HEK293T (cell line): ENCODE measurements at regions not wholly inside any gene's neighbourhood (a gene's known extent, or its start where the extent isn't known, plus 50 kb on each side); places are given as distances from the start of the nearest gene placed in this dataset.

Experiments used
- CTCF ChIA-PET: fragments of 350-600 bp; formaldehyde crosslinking; extraction: SDS; loops from one replicate; lab custom pipeline; 2021; ENCODE audit warnings: antibody characterized with exemption, inconsistent platforms; lab: Yijun Ruan, JAX
- POLR2A ChIA-PET: fragments of 350-600 bp; formaldehyde crosslinking; extraction: SDS; loops from one replicate; lab custom pipeline; 2020; ENCODE audit warnings: antibody characterized with exemption, inconsistent platforms; lab: Yijun Ruan, JAX
- DNase-seq: peaks from one replicate; pipeline ENCODE4 v3.0.0; 2012; ENCODE audit warnings: mixed read lengths; ENCODE audit errors: extremely low spot score
- ARNT ChIP-seq: fragments of 450-650 bp; IDR thresholded peaks from 2 replicates; pipeline ENCODE4 v1.6.1; 2017; ENCODE audit warnings: mild to moderate bottlenecking
- BHLHE40 ChIP-seq: fragments of 450-650 bp; IDR thresholded peaks from 2 replicates; pipeline ENCODE4 v1.6.1; 2016; ENCODE audit warnings: mild to moderate bottlenecking, moderate library complexity, borderline replicate concordance
- CTBP1 ChIP-seq: fragments of 450-650 bp; IDR thresholded peaks from 2 replicates; pipeline ENCODE4 v1.6.1; 2016; ENCODE audit warnings: borderline replicate concordance
- ELF4 ChIP-seq: fragments of 450-650 bp; IDR thresholded peaks from 2 replicates; pipeline ENCODE4 v1.6.1; 2017; ENCODE audit warnings: antibody characterized with exemption
- FOXA1 ChIP-seq: fragments of 450-650 bp; IDR thresholded peaks from 2 replicates; pipeline ENCODE4 v1.6.1; 2016; ENCODE audit warnings: mild to moderate bottlenecking
- FOXK2 ChIP-seq: fragments of 450-650 bp; IDR thresholded peaks from 2 replicates; pipeline ENCODE4 v1.6.1; 2016; ENCODE audit warnings: mild to moderate bottlenecking
- FOXM1 ChIP-seq: fragments of 450-650 bp; IDR thresholded peaks from 2 replicates; pipeline ENCODE4 v1.6.1; 2017; ENCODE audit warnings: mild to moderate bottlenecking, borderline replicate concordance
- HDGF ChIP-seq: fragments of 450-650 bp; IDR thresholded peaks from 2 replicates; pipeline ENCODE4 v1.6.1; 2017; ENCODE audit warnings: antibody characterized with exemption, borderline replicate concordance
- L3MBTL2 ChIP-seq: fragments of 450-650 bp; conservative IDR thresholded peaks from 2 replicates; pipeline ENCODE4 v1.6.1; 2016; ENCODE audit warnings: mild to moderate bottlenecking
- LEF1 ChIP-seq: fragments of 450-650 bp; IDR thresholded peaks from 2 replicates; pipeline ENCODE4 v1.6.1; 2017; ENCODE audit warnings: mild to moderate bottlenecking, borderline replicate concordance
- NFRKB ChIP-seq: fragments of 450-650 bp; IDR thresholded peaks from 2 replicates; pipeline ENCODE4 v1.6.1; 2016; ENCODE audit warnings: mild to moderate bottlenecking, moderate library complexity
- PKNOX1 ChIP-seq: fragments of 450-650 bp; IDR thresholded peaks from 2 replicates; pipeline ENCODE4 v1.6.1; 2016
- SP1 ChIP-seq: fragments of 450-650 bp; IDR thresholded peaks from 2 replicates; pipeline ENCODE4 v1.6.1; 2017
- SUZ12 ChIP-seq: fragments of 450-650 bp; IDR thresholded peaks from 2 replicates; pipeline ENCODE4 v1.6.1; 2016; ENCODE audit warnings: mild to moderate bottlenecking
- TARDBP ChIP-seq: fragments of 450-650 bp; IDR thresholded peaks from 2 replicates; pipeline ENCODE4 v1.6.1; 2016
- ZNF384 ChIP-seq: fragments of 450-650 bp; IDR thresholded peaks from 2 replicates; pipeline ENCODE4 v1.6.1; 2016

GRCh38 chr17:71495420-71495819 lies 625.4 kb upstream of the SOX9 start:
- no peak for DNase-seq
- TF ChIP-seq ARNT (no peak), TARDBP (no peak)
- CTCF ChIA-PET, result no interaction called here
- POLR2A ChIA-PET, result no interaction called here

GRCh38 chr17:71496552-71496951 lies 624.3 kb upstream of the SOX9 start:
- no peak for DNase-seq
- POLR2A ChIA-PET, result interaction anchor here (0.6 kb wide), 1 partner anchor 625 kb away, joined by 3 read pairs; no protein-coding TSS in a partner anchor
- TF ChIP-seq LEF1 (no peak), BHLHE40 (no peak), NFRKB (no peak), TARDBP (no peak), SP1 (no peak), FOXK2 (no peak), HDGF (no peak), SUZ12 (no peak), L3MBTL2 (no peak), ARNT (no peak), FOXM1 (no peak)
- CTCF ChIA-PET, result no interaction called here

DNA sequence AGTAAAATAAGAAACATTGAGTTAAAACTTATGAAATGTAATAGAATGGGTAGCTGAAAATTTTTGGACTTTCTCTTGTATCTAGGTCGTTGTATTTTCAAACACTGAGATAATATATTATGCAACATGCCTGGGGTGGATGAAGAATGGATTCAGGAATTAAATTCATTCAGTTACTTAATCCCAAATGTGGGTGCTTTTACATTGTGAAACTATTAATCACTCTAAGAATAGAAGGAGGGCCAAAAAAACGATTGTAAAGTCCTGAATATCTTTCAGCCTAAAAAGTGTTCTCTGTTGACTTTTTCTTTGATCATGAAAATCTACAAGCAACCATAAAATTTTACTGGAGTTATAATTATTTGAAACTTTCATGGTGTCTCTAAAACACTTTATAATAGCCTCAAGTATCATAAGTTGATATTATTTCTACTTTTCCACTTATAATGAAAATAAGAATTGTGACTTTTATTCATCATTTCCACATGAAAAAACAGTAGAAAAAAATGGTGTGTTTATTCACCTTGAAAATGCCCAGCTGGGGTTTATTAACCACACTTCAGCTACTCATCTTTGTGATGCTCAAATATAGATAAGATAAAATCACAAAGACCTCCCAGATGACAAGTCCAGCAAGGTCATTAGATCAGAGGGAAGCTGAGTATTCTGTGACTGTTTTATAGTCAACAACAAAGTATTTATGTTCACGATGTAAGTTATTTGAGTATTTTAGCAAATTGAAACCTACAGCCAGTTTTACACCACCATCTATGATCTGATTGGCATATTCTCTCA lies 619.9 kb upstream of the SOX9 start:
- ChIA-PET CTCF (no interaction called here), POLR2A (no interaction called here)
- DNase-seq, result no peak
- TF ChIP-seq ZNF384, result no peak
- no peak for TF ChIP-seq HDGF
- no peak for TF ChIP-seq LEF1
- TF ChIP-seq PKNOX1, result no peak
- no peak for TF ChIP-seq FOXM1
- no peak for TF ChIP-seq TARDBP
- no peak for TF ChIP-seq BHLHE40
- no peak for TF ChIP-seq L3MBTL2
- no peak for TF ChIP-seq FOXK2
- no peak for TF ChIP-seq ELF4
- no peak for TF ChIP-seq SP1
- no peak for TF ChIP-seq SUZ12
- TF ChIP-seq NFRKB, result no peak
- TF ChIP-seq FOXA1, result no peak
- TF ChIP-seq ARNT, result no peak
- TF ChIP-seq CTBP1, result no peak

- CTCF ChIA-PET, result no interaction called here
- POLR2A ChIA-PET, result no interaction called here
- no peak for DNase-seq
- TF ChIP-seq FOXM1, result no peak
- no peak for TF ChIP-seq LEF1
- TF ChIP-seq ZNF384, result no peak
- TF ChIP-seq FOXA1, result no peak
- no peak for TF ChIP-seq ARNT
- no peak for TF ChIP-seq L3MBTL2
- TF ChIP-seq NFRKB, result no peak
- no peak for TF ChIP-seq SP1
- no peak for TF ChIP-seq ELF4
- TF ChIP-seq CTBP1, result no peak
Observed at GRCh38 chr17:71501711-71502110, 619.1 kb upstream of the SOX9 start.

DNA sequence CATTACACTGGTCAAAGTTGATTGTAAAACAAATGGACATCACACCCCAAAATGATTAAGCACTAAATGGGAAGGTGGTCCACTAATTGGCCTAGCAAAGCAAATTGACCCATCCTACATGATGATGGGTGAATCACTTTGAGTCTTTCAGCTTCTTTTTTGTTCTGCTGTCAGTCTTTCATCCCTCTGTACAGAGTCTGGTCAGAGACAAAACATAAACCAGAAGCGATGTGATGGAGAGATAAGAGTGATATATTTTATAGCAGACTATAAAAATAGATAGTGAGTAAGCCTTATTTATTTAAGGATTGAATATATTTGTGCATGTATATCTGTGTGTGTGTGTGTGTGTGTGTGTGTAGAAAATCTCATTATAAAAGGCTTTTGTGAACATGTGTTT lies 618.4 kb upstream of the SOX9 start:
- POLR2A ChIA-PET, result no interaction called here
- no peak for DNase-seq
- CTCF ChIA-PET, result no interaction called here
- TF ChIP-seq ARNT (no peak), FOXK2 (no peak), L3MBTL2 (no peak), FOXM1 (no peak), SUZ12 (no peak)

DNA sequence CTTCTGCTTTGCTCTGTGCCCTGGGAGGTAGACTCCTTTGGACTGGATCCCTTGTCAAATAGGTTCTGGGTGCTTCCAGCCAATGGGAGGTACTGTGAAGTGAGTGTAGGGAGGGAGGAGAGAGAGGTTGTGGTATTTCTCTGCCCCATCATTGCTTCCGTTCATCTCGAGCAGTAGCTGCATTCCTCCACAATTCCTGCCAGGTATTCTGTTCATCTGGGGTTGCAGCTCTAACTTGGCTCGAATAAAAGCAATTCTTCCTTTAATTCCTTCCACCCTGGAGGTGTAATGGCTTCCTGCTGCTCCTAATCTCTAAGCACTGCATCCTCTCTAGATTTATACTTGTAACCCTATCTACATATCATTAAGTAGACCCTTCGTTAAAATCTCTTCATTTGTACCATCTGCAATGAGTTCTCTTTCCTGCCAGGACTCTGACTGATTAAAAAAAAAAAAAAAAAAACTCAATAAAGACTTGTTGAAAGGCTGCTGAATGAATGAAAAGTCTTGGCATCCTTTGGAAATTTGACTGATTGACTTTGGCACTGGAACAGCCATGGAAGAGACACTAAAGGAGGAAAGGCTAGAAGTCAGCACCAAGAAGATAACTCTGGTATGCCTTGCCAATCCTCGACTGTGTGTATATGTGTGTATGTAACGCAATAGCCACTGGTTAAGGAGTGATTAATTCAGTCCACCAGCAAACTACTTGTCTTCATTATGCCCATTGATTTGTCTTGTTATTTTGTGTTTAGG lies 616.9 kb upstream of the SOX9 start:
- TF ChIP-seq ARNT, result no peak
- TF ChIP-seq ELF4, result no peak
- peak; percentile 60; the same call in 1 of the 2 replicates for TF ChIP-seq ZNF384
- TF ChIP-seq NFRKB, result no peak
- DNase-seq, result no peak
- ChIA-PET POLR2A (no interaction called here), CTCF (interaction anchor here (0.6 kb wide), 1 partner anchor 14 kb away, joined by 3 read pairs; no protein-coding TSS in a partner anchor)

DNA sequence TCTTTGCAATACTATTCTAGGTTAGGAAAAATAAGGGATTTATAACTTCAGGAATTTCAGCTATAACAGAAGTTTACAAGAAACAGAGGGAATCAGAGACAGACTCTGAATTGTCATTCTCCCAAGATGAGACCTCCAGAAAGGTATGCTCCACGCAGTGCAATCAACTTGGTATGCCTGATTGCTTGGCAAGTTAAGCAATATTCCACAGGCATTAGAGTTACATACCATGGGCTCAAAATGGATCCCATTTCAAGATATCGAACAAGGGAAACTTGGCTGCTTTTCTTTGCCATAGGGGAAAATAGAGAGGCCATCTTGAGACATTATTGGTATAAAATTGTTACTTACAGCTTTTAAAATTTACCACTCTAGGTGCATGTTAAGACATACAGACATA lies 615.6 kb upstream of the SOX9 start:
- POLR2A ChIA-PET, result no interaction called here
- CTCF ChIA-PET, result interaction anchor here (1.0 kb wide), 1 partner anchor 37 kb away, joined by 3 read pairs; no protein-coding TSS in a partner anchor
- TF ChIP-seq CTBP1 (no peak), LEF1 (no peak), PKNOX1 (no peak), BHLHE40 (no peak), TARDBP (no peak), HDGF (no peak), FOXK2 (no peak), ELF4 (no peak), NFRKB (no peak), FOXM1 (no peak), SP1 (no peak), SUZ12 (no peak), ZNF384 (no peak)
- DNase-seq, result no peak

DNA sequence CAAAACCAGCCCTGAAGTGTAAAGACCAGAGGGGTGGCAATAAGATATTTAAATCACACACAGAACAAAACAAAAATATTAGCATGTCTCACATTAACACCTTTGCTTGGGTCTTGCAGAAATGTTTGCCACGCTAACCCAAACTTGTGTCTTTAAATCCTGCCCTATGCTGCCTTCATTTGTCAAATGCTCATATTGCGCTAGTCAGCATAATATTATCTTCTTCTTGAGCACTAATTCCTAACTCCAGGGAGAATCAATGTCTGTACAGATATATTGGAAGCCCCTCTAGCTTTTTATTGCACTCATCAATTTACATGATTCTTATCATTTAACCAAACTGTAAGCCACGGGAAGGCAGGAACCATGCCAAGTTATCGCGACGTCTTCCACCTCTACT lies 614.8 kb upstream of the SOX9 start:
- no peak for DNase-seq
- CTCF ChIA-PET, result interaction anchor here (1.0 kb wide), 1 partner anchor 36 kb away, joined by 3 read pairs; no protein-coding TSS in a partner anchor
- TF ChIP-seq PKNOX1, result no peak
- TF ChIP-seq NFRKB, result no peak
- TF ChIP-seq L3MBTL2, result no peak
- TF ChIP-seq ZNF384, result no peak
- TF ChIP-seq ELF4, result no peak
- no peak for TF ChIP-seq LEF1
- no peak for TF ChIP-seq SP1
- no peak for TF ChIP-seq FOXK2
- no peak for TF ChIP-seq FOXM1
- TF ChIP-seq HDGF, result no peak
- TF ChIP-seq SUZ12, result no peak
- no peak for TF ChIP-seq ARNT
- POLR2A ChIA-PET, result no interaction called here
